OCI-LY7 (cell line): ENCODE measurements at regions not wholly inside any gene's neighbourhood (a gene's known extent, or its start where the extent isn't known, plus 50 kb on each side); places are given as distances from the start of the nearest gene placed in this dataset.

ENCODE experiments used
- BruUV-seq: library from RNA; stranded (reverse); fragments of 400-500 nt; replicated peaks from 2 replicates; lab custom pipeline; 2021; lab: Mats Ljungman, UMichigan
- CTCF ChIA-PET: fragments of 300-600 bp; sonication (Branson Sonifier 250); formaldehyde crosslinking; loops from one replicate; lab custom pipeline; 2022; ENCODE audit warnings: antibody characterized with exemption; ENCODE audit not compliant: unreplicated experiment; lab: Charles Lee
- POLR2A ChIA-PET: fragments of 300-600 bp; sonication (Branson Sonifier 250); formaldehyde crosslinking; loops from one replicate; lab custom pipeline; 2022; ENCODE audit warnings: antibody characterized with exemption; lab: Charles Lee
- DNase-seq: peaks from one replicate; pipeline ENCODE4 v3.0.0-alpha.2; 2015; ENCODE audit warnings: low spot score
- H2AFZ ChIP-seq: fragments of 200-600 bp; sonication (generic), shearing (Covaris generic); 2 replicates; pipeline ENCODE4 v1.6.1; 2014; ENCODE audit warnings: mild to moderate bottlenecking, antibody characterized with exemption, low read length, moderate library complexity
- H3K27ac ChIP-seq: fragments of 200-600 bp; sonication (generic); 2 replicates; pipeline ENCODE4 v1.5.1; 2014; ENCODE audit warnings: mixed run types, low read depth, mild to moderate bottlenecking, moderate library complexity, low read length, inconsistent platforms; ENCODE audit not compliant: poor library complexity, severe bottlenecking
- H3K36me3 ChIP-seq: fragments of 200-600 bp; sonication (generic); 2 replicates; pipeline ENCODE4 v1.6.1; 2014; ENCODE audit warnings: mild to moderate bottlenecking, antibody characterized with exemption, low read length, moderate library complexity, mixed read lengths; ENCODE audit not compliant: insufficient read depth
- H3K4me1 ChIP-seq: fragments of 200-600 bp; sonication (generic); 2 replicates; pipeline ENCODE4 v1.5.1; 2014; ENCODE audit warnings: mild to moderate bottlenecking, low read length; ENCODE audit not compliant: insufficient read depth, poor library complexity, severe bottlenecking
- H3K4me2 ChIP-seq: fragments of 200-600 bp; sonication (generic); 2 replicates; pipeline ENCODE4 v1.6.1; 2014; ENCODE audit warnings: mild to moderate bottlenecking, low read length
- H3K4me3 ChIP-seq: fragments of 200-600 bp; sonication (generic); 2 replicates; pipeline ENCODE4 v1.5.1; 2014; ENCODE audit warnings: mild to moderate bottlenecking, low read depth, low read length; ENCODE audit not compliant: poor library complexity, severe bottlenecking
- H3K79me2 ChIP-seq: fragments of 200-600 bp; sonication (generic); 2 replicates; pipeline ENCODE4 v1.6.1; 2016; ENCODE audit warnings: low read depth, mild to moderate bottlenecking, low read length, moderate library complexity, mixed read lengths; ENCODE audit not compliant: insufficient read depth
- H3K9me2 ChIP-seq: fragments of 200-600 bp; sonication (generic); 2 replicates; pipeline ENCODE4 v1.6.1; 2016; ENCODE audit warnings: mild to moderate bottlenecking, low read length, mixed read lengths; ENCODE audit not compliant: insufficient read depth
- H3K9me3 ChIP-seq: fragments of 200-600 bp; sonication (generic); 2 replicates; pipeline ENCODE4 v1.6.1; 2014; ENCODE audit warnings: mild to moderate bottlenecking, mixed run types, low read length, mixed read lengths
- H4K20me1 ChIP-seq: fragments of 200-600 bp; sonication (generic); 2 replicates; pipeline ENCODE4 v1.6.1; 2014; ENCODE audit warnings: mild to moderate bottlenecking, antibody characterized with exemption, low read length, moderate library complexity, mixed read lengths; ENCODE audit not compliant: insufficient read depth
- CTCF ChIP-seq: fragments of 200-600 bp; sonication (generic); conservative IDR thresholded peaks from 2 replicates; pipeline ENCODE4 v1.5.1; 2014; ENCODE audit warnings: mild to moderate bottlenecking, antibody characterized with exemption, low read length, moderate library complexity, mixed read lengths
- EZH2phosphoT487 ChIP-seq: fragments of 200-600 bp; sonication (generic); IDR thresholded peaks from 2 replicates; pipeline ENCODE4 v1.6.1; 2018; ENCODE audit warnings: low read depth, borderline replicate concordance, mild to moderate bottlenecking, mixed run types, antibody characterized with exemption, low read length, moderate library complexity, mixed read lengths
- intact Hi-C: fragments of 100-400 bp; cut with micrococcal nuclease; formaldehyde crosslinking; loops from one replicate; pipeline ENCODE4 v1.10.0; 2022; ENCODE audit not compliant: unreplicated experiment

DNA sequence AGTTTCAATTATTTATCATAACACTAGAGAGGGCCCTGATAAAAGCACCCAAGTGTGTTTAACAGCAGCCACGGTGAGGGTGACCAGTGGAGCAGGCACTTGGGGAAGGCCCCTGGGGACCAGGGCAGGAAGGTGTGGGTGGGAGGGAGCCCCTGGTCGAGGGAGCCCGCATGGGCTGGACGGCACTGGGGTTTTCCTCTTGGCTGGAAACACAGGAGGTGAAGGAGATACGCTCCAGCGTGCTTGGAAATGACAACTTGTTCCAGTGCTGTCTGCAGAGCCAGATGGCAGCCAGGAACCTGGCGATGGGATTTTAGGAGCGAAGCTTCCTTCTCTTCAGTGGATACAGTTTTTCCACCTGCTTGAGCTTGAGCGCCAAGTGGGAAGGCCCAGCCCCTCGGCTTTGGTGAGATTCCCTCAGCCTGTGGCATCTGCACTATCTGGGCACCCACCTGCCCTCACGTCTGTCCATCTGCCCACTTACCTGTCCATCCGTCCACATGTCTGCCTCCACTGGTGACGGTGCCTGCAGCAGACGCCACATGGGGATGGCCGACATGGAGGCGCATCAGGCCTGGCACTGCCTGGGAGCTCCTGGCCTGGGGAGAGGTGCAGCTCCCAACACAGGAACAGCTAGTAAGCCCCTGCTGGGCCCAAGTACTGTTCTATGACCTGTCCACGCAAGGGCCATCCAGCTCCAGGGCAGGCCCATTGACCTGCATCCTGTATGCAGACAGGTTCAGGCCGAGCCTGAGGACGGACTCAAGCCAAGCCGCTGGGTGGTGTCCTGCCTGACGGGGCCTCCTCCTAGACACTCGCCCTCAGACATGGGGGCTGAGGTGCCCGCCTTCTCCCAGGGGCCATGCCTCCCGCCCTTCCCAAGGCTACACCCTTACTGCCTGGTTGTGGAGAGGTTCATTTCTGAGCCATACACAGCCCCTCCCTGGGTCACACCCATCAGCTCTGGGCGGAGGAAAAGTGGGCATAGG is 192.2 kb upstream of the C14orf180 start:
- Histone ChIP-seq H3K9me2 (no peaks in the 10 kb centered on the region), H3K36me3 (no peaks in the 10 kb centered on the region), H3K4me1 (peaks cover 12% of the 10 kb centered on the region), H2AFZ (no peak overlapping the region), H3K79me2 (no peaks in the 10 kb centered on the region), H4K20me1 (no peaks in the 10 kb centered on the region), H3K4me3 (no peak overlapping the region), H3K27ac (no peak overlapping the region), H3K4me2 (no peak overlapping the region), H3K9me3 (no peaks in the 10 kb centered on the region)
- POLR2A ChIA-PET: no interaction called here
- intact Hi-C loops: no loop called here
- CTCF ChIA-PET: no interaction called here
- DNase-seq: no peak
- no peak for TF ChIP-seq EZH2phosphoT487
- TF ChIP-seq CTCF: no peak
- BruUV-seq: no TSS peak

DNA sequence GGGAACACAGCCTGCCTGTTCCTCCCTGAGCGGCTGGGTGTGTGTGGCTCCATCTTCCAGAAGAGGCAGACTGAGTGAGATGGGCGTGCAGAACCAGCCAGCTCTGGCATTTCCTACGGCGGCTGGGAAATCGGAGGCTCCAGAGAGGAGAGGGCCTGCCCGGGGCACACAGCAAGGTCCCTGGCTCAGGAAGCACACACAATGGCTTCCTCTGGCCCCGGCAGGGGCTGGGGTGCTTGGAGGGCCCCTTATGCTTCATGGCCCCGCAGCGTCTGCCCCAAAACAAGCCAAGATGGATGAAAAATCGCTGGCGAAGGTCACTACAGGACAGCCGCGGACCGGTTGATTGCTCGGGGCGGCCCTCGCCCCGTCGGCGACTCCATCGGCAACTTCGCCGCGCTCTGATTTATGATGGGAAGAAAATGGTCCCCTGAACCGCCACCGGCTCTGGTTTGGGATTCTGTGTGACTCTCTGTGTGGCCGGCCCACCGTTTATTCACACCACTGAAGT is 191.5 kb upstream of the C14orf180 start:
- no peak overlapping the region for H3K27ac ChIP-seq
- BruUV-seq: no TSS peak
- no peak for DNase-seq
- intact Hi-C loops: no loop called here
- ChIA-PET POLR2A (no interaction called here), CTCF (no interaction called here)
- no peak overlapping the region for H3K4me3 ChIP-seq
- H3K79me2 ChIP-seq: no peaks in the 10 kb centered on the region
- no peaks in the 10 kb centered on the region for H4K20me1 ChIP-seq
- no peaks in the 10 kb centered on the region for H3K36me3 ChIP-seq
- no peak overlapping the region for H3K4me2 ChIP-seq
- TF ChIP-seq EZH2phosphoT487: no peak
- TF ChIP-seq CTCF: no peak
- H3K4me1 ChIP-seq: peaks cover 19% of the 10 kb centered on the region
- no peaks in the 10 kb centered on the region for H3K9me3 ChIP-seq
- no peak overlapping the region for H2AFZ ChIP-seq
- no peaks in the 10 kb centered on the region for H3K9me2 ChIP-seq
